A549 (cell line): ENCODE measurements at regions not wholly inside any gene's neighbourhood (a gene's known extent, or its start where the extent isn't known, plus 50 kb on each side); places are given as distances from the start of the nearest gene placed in this dataset.

Experiments
- ATAC-seq, 2 experiments: fragments of 200-7000 bp in 1 of 2; fragments of >200 bp in 1 of 2; cut with Nextera tagmentation in 1 of 2; cut with Tn5 transposase in 1 of 2; 3 replicates each; pipeline versions ENCODE4 v1.8.0 to v1.9.1; 2018 to 2020; ENCODE audit warnings: mild to moderate bottlenecking in 1 of 2, moderate library complexity in 1 of 2
- CTCF ChIA-PET: fragments of 300-600 bp; sonication (Branson Sonifier 250); formaldehyde crosslinking; extraction: SDS; loops from one replicate; lab custom pipeline; 2021; ENCODE audit warnings: antibody characterized with exemption, inconsistent platforms; lab: Yijun Ruan, JAX
- POLR2A ChIA-PET: fragments of 350-600 bp; formaldehyde crosslinking; extraction: SDS; loops from one replicate; lab custom pipeline; 2021; ENCODE audit warnings: antibody characterized with exemption, inconsistent platforms; lab: Yijun Ruan, JAX
- DNase-seq, 2 experiments: peaks; one replicate each; pipeline versions ENCODE4 v3.0.0 to v3.0.0-alpha.2; 2011 to 2016; ENCODE audit warnings: low read depth in 1 of 2, low spot score in 1 of 2
- FAIRE-seq: peaks from 2 replicates; lab custom pipeline; 2011; peaks lifted over from hg19 to GRCh38; lab: Jason Lieb, UNC
- H3K27ac ChIP-seq, 2 experiments: fragments of >200 bp; sonication (Bioruptor Twin); formaldehyde crosslinking; 3 replicates each; pipeline ENCODE4 v1.5.1; 2016 to 2017
- H3K4me1 ChIP-seq: fragments of >200 bp; sonication (Bioruptor Twin); formaldehyde crosslinking; 3 replicates; pipeline ENCODE4 v1.6.1; 2016
- H3K4me2 ChIP-seq: fragments of >200 bp; sonication (Bioruptor Twin); formaldehyde crosslinking; 3 replicates; pipeline ENCODE4 v1.6.1; 2016
- H3K4me3 ChIP-seq: fragments of >200 bp; sonication (Bioruptor Twin); formaldehyde crosslinking; 3 replicates; pipeline ENCODE4 v1.5.1; 2016
- H3K9me3 ChIP-seq: fragments of >200 bp; sonication (Bioruptor Twin); formaldehyde crosslinking; 3 replicates; pipeline ENCODE4 v1.6.1; 2016
- CBX2 ChIP-seq: fragments of 200-600 bp; sonication (generic); IDR thresholded peaks from 2 replicates; pipeline ENCODE4 v1.6.1; 2016; ENCODE audit warnings: low read depth, mild to moderate bottlenecking, borderline replicate concordance
- CHD2 ChIP-seq: fragments of 150-350 bp; IDR thresholded peaks from 2 replicates; pipeline ENCODE4 v1.6.1; 2014; ENCODE audit warnings: low read length; ENCODE audit not compliant: partially characterized antibody
- CHD4 ChIP-seq: fragments of 200-600 bp; sonication (generic); IDR thresholded peaks from 2 replicates; pipeline ENCODE4 v1.6.1; 2016; ENCODE audit warnings: antibody characterized with exemption, mild to moderate bottlenecking, borderline replicate concordance
- ESRRA ChIP-seq: fragments of 150-350 bp; IDR thresholded peaks from 2 replicates; pipeline ENCODE4 v1.6.1; 2014; ENCODE audit warnings: mild to moderate bottlenecking, low read length, borderline replicate concordance
- FOSL2 ChIP-seq, 2 experiments: fragments of 450-650 bp in 1 of 2; fragments of >200 bp in 1 of 2; sonication (Bioruptor Twin) in 1 of 2; formaldehyde crosslinking; IDR thresholded peaks; 2 replicates each; pipeline versions ENCODE4 v1.5.0 to v1.6.1; 2016 to 2020; ENCODE audit warnings: mild to moderate bottlenecking in 1 of 2, moderate library complexity in 1 of 2
- GATA3 ChIP-seq: IDR thresholded peaks from 2 replicates; pipeline ENCODE4 v1.6.1; 2012; ENCODE audit warnings: borderline replicate concordance
- HDAC2 ChIP-seq: fragments of 200-600 bp; sonication (generic); IDR thresholded peaks from 2 replicates; pipeline ENCODE4 v1.6.1; 2016
- HOXA7 ChIP-seq: fragments of 250-450 bp; sonication (Bioruptor Pico); IDR thresholded peaks from 2 replicates; pipeline ENCODE4 v1.5.0; 2020; ENCODE audit warnings: mild to moderate bottlenecking, moderate library complexity
- HOXB13 ChIP-seq: fragments of 250-450 bp; sonication (Bioruptor Pico); IDR thresholded peaks from 2 replicates; pipeline ENCODE4 v1.5.0; 2020; ENCODE audit warnings: low read depth, mild to moderate bottlenecking, moderate library complexity
- JUN ChIP-seq, 2 experiments: fragments of >200 bp; sonication (Bioruptor Twin); formaldehyde crosslinking; IDR thresholded peaks; 2 replicates in 1 of 2; 3 replicates in 1 of 2; pipeline ENCODE4 v1.6.1; 2016 to 2017
- JUNB ChIP-seq: fragments of >200 bp; sonication (Bioruptor Twin); formaldehyde crosslinking; IDR thresholded peaks from 2 replicates; pipeline ENCODE4 v1.6.1; 2016
- KDM1A ChIP-seq: fragments of 200-600 bp; sonication (generic); IDR thresholded peaks from 2 replicates; pipeline ENCODE4 v1.6.1; 2016; ENCODE audit warnings: low read depth, mild to moderate bottlenecking
- KDM5A ChIP-seq: fragments of 200-600 bp; sonication (generic); IDR thresholded peaks from 2 replicates; pipeline ENCODE4 v1.6.1; 2016; ENCODE audit warnings: antibody characterized with exemption, mild to moderate bottlenecking
- MAFK ChIP-seq: fragments of 450-650 bp; IDR thresholded peaks from 2 replicates; pipeline ENCODE4 v1.6.1; 2014; ENCODE audit not compliant: partially characterized antibody
- MYC ChIP-seq: IDR thresholded peaks from 2 replicates; pipeline ENCODE4 v1.6.1; 2012; ENCODE audit warnings: mild to moderate bottlenecking, inconsistent platforms, low read length, improper control_type of control experiment, borderline replicate concordance
- NR3C1 ChIP-seq: fragments of >200 bp; sonication (Bioruptor Twin); formaldehyde crosslinking; IDR thresholded peaks from 3 replicates; pipeline ENCODE4 v1.6.1; 2017
- POLR2AphosphoS2 ChIP-seq: conservative IDR thresholded peaks from 2 replicates; pipeline ENCODE4 v1.6.1; 2012; ENCODE audit warnings: low read length, improper control_type of control experiment, inconsistent platforms
- RAD21 ChIP-seq, 2 experiments: fragments of >200 bp in 1 of 2; sonication (Bioruptor Twin) in 1 of 2; formaldehyde crosslinking in 1 of 2; IDR thresholded peaks in 1 of 2; conservative IDR thresholded peaks in 1 of 2; 2 replicates in 1 of 2; 3 replicates in 1 of 2; pipeline ENCODE4 v1.6.1; 2012 to 2018; ENCODE audit warnings: inconsistent platforms in 1 of 2
- RCOR1 ChIP-seq: fragments of 150-350 bp; IDR thresholded peaks from 2 replicates; pipeline ENCODE4 v1.6.1; 2014; ENCODE audit warnings: antibody characterized with exemption, low read length, low read depth
- SMC3 ChIP-seq: fragments of >200 bp; sonication (Bioruptor Twin); formaldehyde crosslinking; IDR thresholded peaks from 3 replicates; pipeline ENCODE4 v1.6.1; 2018; ENCODE audit warnings: inconsistent platforms
- SREBF2 ChIP-seq: fragments of 450-650 bp; IDR thresholded peaks from 2 replicates; pipeline ENCODE4 v1.6.1; 2014; ENCODE audit warnings: mild to moderate bottlenecking, moderate library complexity
- TFCP2L1 ChIP-seq: fragments of 250-450 bp; sonication (Bioruptor Pico); IDR thresholded peaks from 2 replicates; pipeline ENCODE4 v1.5.0; 2021; ENCODE audit warnings: mild to moderate bottlenecking
- TP53 ChIP-seq: fragments of 250-450 bp; sonication (Bioruptor Pico); IDR thresholded peaks from 2 replicates; pipeline ENCODE4 v1.5.0; 2021; ENCODE audit warnings: mild to moderate bottlenecking, moderate library complexity
- ZNF302 ChIP-seq: fragments of 250-450 bp; sonication (Bioruptor Pico); IDR thresholded peaks from 2 replicates; pipeline ENCODE4 v1.9.0; 2021; ENCODE audit warnings: inconsistent platforms, mild to moderate bottlenecking, moderate library complexity
- WGBS: methylation state at CpG from one replicate; pipeline ENCODE4 v1.1.6; 2017; ENCODE audit errors: missing lambda C conversion rate; 5-methylcytosine and 5-hydroxymethylcytosine counted together
- TF ChIP-seq, protein P1 (sequence below): fragments of >200 bp; sonication (Bioruptor Twin); formaldehyde crosslinking; IDR thresholded peaks from 2 replicates; pipeline ENCODE4 v1.6.1; 2016
- TF ChIP-seq, protein P2 (sequence below): fragments of 150-350 bp; IDR thresholded peaks from 2 replicates; pipeline ENCODE4 v1.6.1; 2014; ENCODE audit warnings: low read depth, mild to moderate bottlenecking, low read length
- TF ChIP-seq, protein P3 (sequence below): IDR thresholded peaks from 2 replicates; pipeline ENCODE4 v1.6.1; 2012; ENCODE audit warnings: low read depth, borderline replicate concordance

DNA sequence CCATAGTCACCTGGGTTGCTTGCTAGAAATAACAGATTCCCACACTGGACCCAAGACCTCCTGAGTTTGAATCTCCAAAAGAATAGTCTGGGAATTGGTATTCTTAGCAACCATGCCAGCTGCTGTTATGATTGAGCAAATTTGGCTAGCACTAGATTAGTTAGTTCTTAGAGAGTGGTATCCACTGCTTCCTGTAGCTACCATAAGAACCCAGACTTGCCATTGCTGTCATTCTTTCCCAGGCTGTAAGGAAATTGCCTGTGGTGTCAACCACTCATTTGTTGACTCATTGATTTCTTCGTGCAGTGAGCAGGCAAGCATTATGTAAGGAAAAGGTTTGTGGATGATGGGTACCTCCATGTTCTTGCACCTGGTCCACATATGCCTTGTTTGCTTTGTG is 201.8 kb upstream of the RGS6 start:
- H3K4me1 ChIP-seq: no peaks in the 10 kb centered on the region
- H3K4me2 ChIP-seq: no peak overlapping the region
- no peak overlapping the region for H3K4me3 ChIP-seq
- H3K27ac ChIP-seq: no peak overlapping the region
- TF ChIP-seq SMC3 (no peak), HDAC2 (no peak), RCOR1 (no peak), ESRRA (no peak), CHD4 (no peak), ZNF302 (CRISPR knock-in tag) (no peak), TP53 (CRISPR knock-in tag) (no peak), NR3C1 (no peak), KDM5A (no peak), CHD2 (no peak), JUN (IDR thresholded peaks at IDR 0.05) (no peak), FOSL2 (IDR thresholded peaks at IDR 0.05) (no peak), FOSL2 (CRISPR knock-in tag; IDR thresholded peaks at IDR 0.05) (no peak)
- TF ChIP-seq, protein P1, sequence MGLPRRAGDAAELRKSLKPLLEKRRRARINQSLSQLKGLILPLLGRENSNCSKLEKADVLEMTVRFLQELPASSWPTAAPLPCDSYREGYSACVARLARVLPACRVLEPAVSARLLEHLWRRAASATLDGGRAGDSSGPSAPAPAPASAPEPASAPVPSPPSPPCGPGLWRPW: no peak
- TF ChIP-seq, protein P2, sequence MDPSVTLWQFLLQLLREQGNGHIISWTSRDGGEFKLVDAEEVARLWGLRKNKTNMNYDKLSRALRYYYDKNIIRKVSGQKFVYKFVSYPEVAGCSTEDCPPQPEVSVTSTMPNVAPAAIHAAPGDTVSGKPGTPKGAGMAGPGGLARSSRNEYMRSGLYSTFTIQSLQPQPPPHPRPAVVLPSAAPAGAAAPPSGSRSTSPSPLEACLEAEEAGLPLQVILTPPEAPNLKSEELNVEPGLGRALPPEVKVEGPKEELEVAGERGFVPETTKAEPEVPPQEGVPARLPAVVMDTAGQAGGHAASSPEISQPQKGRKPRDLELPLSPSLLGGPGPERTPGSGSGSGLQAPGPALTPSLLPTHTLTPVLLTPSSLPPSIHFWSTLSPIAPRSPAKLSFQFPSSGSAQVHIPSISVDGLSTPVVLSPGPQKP: no peak
- ChIA-PET POLR2A (no interaction called here), CTCF (interaction anchor here (1.6 to 7.2 kb wide), 2 partner anchors 22 to 592 kb away, joined by 5 to 36 read pairs; no protein-coding TSS in a partner anchor)
- ATAC-seq: no peak
- no peaks in the 10 kb centered on the region for H3K9me3 ChIP-seq
- FAIRE-seq: no peak
- 56% methylated on average over 1 of the region's 1 CpG for WGBS
- no peak for DNase-seq

DNA sequence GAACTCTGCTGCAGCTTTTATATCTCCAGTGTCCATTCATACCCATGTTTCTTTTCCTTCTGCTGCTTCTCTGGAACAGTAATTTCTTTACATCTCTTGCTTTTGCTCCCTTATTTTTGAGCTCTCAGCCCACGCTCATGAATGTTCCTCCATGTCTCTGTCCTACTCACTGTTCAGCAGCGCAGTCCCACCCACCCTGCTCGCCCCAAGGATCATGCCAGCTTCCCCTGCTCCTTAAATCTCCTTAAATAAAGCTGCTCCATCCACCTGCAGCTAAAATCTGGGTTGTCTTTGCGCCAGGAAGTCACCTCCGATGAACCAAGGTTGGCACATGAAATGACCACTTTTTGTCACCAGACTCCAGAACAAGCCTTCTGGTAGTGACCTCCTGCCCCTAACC is 201.1 kb upstream of the RGS6 start:
- no peak for TF ChIP-seq RAD21 (conservative IDR thresholded peaks at IDR 0.05 in 1 of 2, IDR thresholded peaks at IDR 0.05 in 1 of 2)
- TF ChIP-seq HOXA7 (CRISPR knock-in tag): no peak
- no peak for TF ChIP-seq CBX2
- TF ChIP-seq KDM1A: no peak
- TF ChIP-seq GATA3: no peak
- no peak for TF ChIP-seq TFCP2L1 (CRISPR knock-in tag)
- no peak for TF ChIP-seq POLR2AphosphoS2
- TF ChIP-seq, protein P1: no peak
- no peak for TF ChIP-seq MYC
- TF ChIP-seq MAFK: no peak
- TF ChIP-seq, protein P3, sequence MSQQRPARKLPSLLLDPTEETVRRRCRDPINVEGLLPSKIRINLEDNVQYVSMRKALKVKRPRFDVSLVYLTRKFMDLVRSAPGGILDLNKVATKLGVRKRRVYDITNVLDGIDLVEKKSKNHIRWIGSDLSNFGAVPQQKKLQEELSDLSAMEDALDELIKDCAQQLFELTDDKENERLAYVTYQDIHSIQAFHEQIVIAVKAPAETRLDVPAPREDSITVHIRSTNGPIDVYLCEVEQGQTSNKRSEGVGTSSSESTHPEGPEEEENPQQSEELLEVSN: no peak
- no peak for TF ChIP-seq JUNB
- TF ChIP-seq CHD2: no peak
- TF ChIP-seq HOXB13: no peak
- TF ChIP-seq SREBF2: no peak
- ATAC-seq: no peak
- Histone ChIP-seq H3K9me3 (no peaks in the 10 kb centered on the region), H3K4me3 (no peak overlapping the region), H3K4me1 (no peaks in the 10 kb centered on the region), H3K4me2 (no peak overlapping the region), H3K27ac (no peak overlapping the region)
- ChIA-PET POLR2A (no interaction called here), CTCF (interaction anchor here (1.3 to 7.2 kb wide), 2 partner anchors 21 to 592 kb away, joined by 4 to 36 read pairs; no protein-coding TSS in a partner anchor)
- FAIRE-seq: no peak
- DNase-seq: no peak
- WGBS: 78% methylated on average over 5 of the region's 5 CpGs
